ENCODE measurements at regions not wholly inside any gene's neighbourhood (a gene's known extent, or its start where the extent isn't known, plus 50 kb on each side); places are given as distances from the start of the nearest gene placed in this dataset.

- H3K36me3 ChIP-seq (ENCODE audit: insufficient read depth, low read length) = no peaks in the 10 kb centered on the region
- no peaks in the 10 kb centered on the region for H4K20me1 ChIP-seq (ENCODE audit: insufficient read depth)
- H3K9me3 ChIP-seq (ENCODE audit: low read length) = no peaks in the 10 kb centered on the region
- no peak overlapping the region for H3K9ac ChIP-seq (ENCODE audit: low read length)
- H3K4me3 ChIP-seq (ENCODE audit: low read length) = no peak overlapping the region
- H3K9me2 ChIP-seq (ENCODE audit: insufficient read depth, low read length) = no peaks in the 10 kb centered on the region
- no peak overlapping the region for H3K27ac ChIP-seq (ENCODE audit: low read length)
- H3F3A ChIP-seq (ENCODE audit: insufficient read depth, low read length, poor library complexity, severe bottlenecking) = no peaks in the 10 kb centered on the region
- TF ChIP-seq EP300 (conservative IDR thresholded peaks at IDR 0.05; ENCODE audit: poor library complexity, severe bottlenecking) (no peak), REST (IDR thresholded peaks at IDR 0.05; ENCODE audit: borderline replicate concordance) (no peak), SMC3 (conservative IDR thresholded peaks at IDR 0.05; ENCODE audit: poor library complexity) (no peak), TAF1 (IDR thresholded peaks at IDR 0.05; ENCODE audit: low read depth) (no peak), POLR2AphosphoS5 (IDR thresholded peaks at IDR 0.05) (no peak)
- H2AFZ ChIP-seq (ENCODE audit: low read depth, low read length) = no peak overlapping the region
- no peaks in the 10 kb centered on the region for H3K27me3 ChIP-seq (ENCODE audit: insufficient read depth, low read depth, low read length)
- no peak overlapping the region for H3K4me2 ChIP-seq (ENCODE audit: low read length)
- H3K79me2 ChIP-seq (replicated peaks; ENCODE audit: insufficient read depth, low read length) = no peaks in the 10 kb centered on the region
These were observed 1562.9 kb downstream of the OLFM4 start for GRCh38 chr13:54591540-54591939.

GRCh38 chr13:54592201-54592600 is 1563.6 kb downstream of the OLFM4 start:
- no peaks in the 10 kb centered on the region for H3K36me3 ChIP-seq (ENCODE audit: insufficient read depth, low read length)
- H3K79me2 ChIP-seq (replicated peaks; ENCODE audit: insufficient read depth, low read length) = no peaks in the 10 kb centered on the region
- H3K27me3 ChIP-seq (ENCODE audit: insufficient read depth, low read depth, low read length) = no peaks in the 10 kb centered on the region

GRCh38 chr13:54593504-54593903 is 1564.9 kb downstream of the OLFM4 start:
- Histone ChIP-seq H3K9me2 (ENCODE audit: insufficient read depth, low read length) (no peaks in the 10 kb centered on the region), H3K36me3 (ENCODE audit: insufficient read depth, low read length) (no peaks in the 10 kb centered on the region), H3K4me2 (ENCODE audit: low read length) (no peak overlapping the region), H3F3A (ENCODE audit: insufficient read depth, low read length, poor library complexity, severe bottlenecking) (no peaks in the 10 kb centered on the region), H3K79me2 (replicated peaks; ENCODE audit: insufficient read depth, low read length) (no peaks in the 10 kb centered on the region), H3K4me3 (ENCODE audit: low read length) (no peak overlapping the region), H3K27ac (ENCODE audit: low read length) (no peak overlapping the region), H3K27me3 (ENCODE audit: insufficient read depth, low read depth, low read length) (no peaks in the 10 kb centered on the region), H3K9me3 (ENCODE audit: low read length) (no peaks in the 10 kb centered on the region), H4K20me1 (ENCODE audit: insufficient read depth) (no peaks in the 10 kb centered on the region), H3K9ac (ENCODE audit: low read length) (no peak overlapping the region), H2AFZ (ENCODE audit: low read depth, low read length) (no peak overlapping the region)
- TF ChIP-seq EZH2 (IDR thresholded peaks at IDR 0.05; ENCODE audit: borderline replicate concordance, insufficient read depth, low read length, poor library complexity, severe bottlenecking) (no peak), RAD21 (conservative IDR thresholded peaks at IDR 0.05) (no peak), POLR2AphosphoS5 (IDR thresholded peaks at IDR 0.05) (no peak), EP300 (conservative IDR thresholded peaks at IDR 0.05; ENCODE audit: poor library complexity, severe bottlenecking) (no peak), MXI1 (conservative IDR thresholded peaks at IDR 0.05; ENCODE audit: poor library complexity, severe bottlenecking) (no peak), SMC3 (conservative IDR thresholded peaks at IDR 0.05; ENCODE audit: poor library complexity) (no peak), CTCF (IDR thresholded peaks at IDR 0.05; ENCODE audit: poor library complexity, severe bottlenecking) (no peak), TAF1 (IDR thresholded peaks at IDR 0.05; ENCODE audit: low read depth) (no peak), REST (IDR thresholded peaks at IDR 0.05; ENCODE audit: borderline replicate concordance) (no peak)

More at GRCh38 chr13:54592201-54592600, 1563.6 kb downstream of the OLFM4 start:
- Histone ChIP-seq H3K27ac (ENCODE audit: low read length) (no peak overlapping the region), H3K4me2 (ENCODE audit: low read length) (no peak overlapping the region), H3K9me2 (ENCODE audit: insufficient read depth, low read length) (no peaks in the 10 kb centered on the region), H2AFZ (ENCODE audit: low read depth, low read length) (no peak overlapping the region), H3K9me3 (ENCODE audit: low read length) (no peaks in the 10 kb centered on the region), H3K4me3 (ENCODE audit: low read length) (no peak overlapping the region), H4K20me1 (ENCODE audit: insufficient read depth) (no peaks in the 10 kb centered on the region), H3K9ac (ENCODE audit: low read length) (no peak overlapping the region), H3F3A (ENCODE audit: insufficient read depth, low read length, poor library complexity, severe bottlenecking) (no peaks in the 10 kb centered on the region)
- no peak for TF ChIP-seq RAD21 (conservative IDR thresholded peaks at IDR 0.05)
- TF ChIP-seq EP300 (conservative IDR thresholded peaks at IDR 0.05; ENCODE audit: poor library complexity, severe bottlenecking) = no peak
- no peak for TF ChIP-seq POLR2AphosphoS5 (IDR thresholded peaks at IDR 0.05)
